HS-5 (cell line): ENCODE measurements at regions not wholly inside any gene's neighbourhood (a gene's known extent, or its start where the extent isn't known, plus 50 kb on each side); places are given as distances from the start of the nearest gene placed in this dataset.
A peak's percentile ranks its signal among the peaks of the same experiment; 100 is the strongest.
"Not testable (repeated sequence)": the region's sequence is repeated elsewhere in the genome, so short reads cannot be mapped to it uniquely, and the experiment has no call there.

Experiments used
- DNase-seq: peaks from one replicate; pipeline ENCODE4 v3.0.0-alpha.2; 2012; ENCODE audit warnings: low read depth

DNA sequence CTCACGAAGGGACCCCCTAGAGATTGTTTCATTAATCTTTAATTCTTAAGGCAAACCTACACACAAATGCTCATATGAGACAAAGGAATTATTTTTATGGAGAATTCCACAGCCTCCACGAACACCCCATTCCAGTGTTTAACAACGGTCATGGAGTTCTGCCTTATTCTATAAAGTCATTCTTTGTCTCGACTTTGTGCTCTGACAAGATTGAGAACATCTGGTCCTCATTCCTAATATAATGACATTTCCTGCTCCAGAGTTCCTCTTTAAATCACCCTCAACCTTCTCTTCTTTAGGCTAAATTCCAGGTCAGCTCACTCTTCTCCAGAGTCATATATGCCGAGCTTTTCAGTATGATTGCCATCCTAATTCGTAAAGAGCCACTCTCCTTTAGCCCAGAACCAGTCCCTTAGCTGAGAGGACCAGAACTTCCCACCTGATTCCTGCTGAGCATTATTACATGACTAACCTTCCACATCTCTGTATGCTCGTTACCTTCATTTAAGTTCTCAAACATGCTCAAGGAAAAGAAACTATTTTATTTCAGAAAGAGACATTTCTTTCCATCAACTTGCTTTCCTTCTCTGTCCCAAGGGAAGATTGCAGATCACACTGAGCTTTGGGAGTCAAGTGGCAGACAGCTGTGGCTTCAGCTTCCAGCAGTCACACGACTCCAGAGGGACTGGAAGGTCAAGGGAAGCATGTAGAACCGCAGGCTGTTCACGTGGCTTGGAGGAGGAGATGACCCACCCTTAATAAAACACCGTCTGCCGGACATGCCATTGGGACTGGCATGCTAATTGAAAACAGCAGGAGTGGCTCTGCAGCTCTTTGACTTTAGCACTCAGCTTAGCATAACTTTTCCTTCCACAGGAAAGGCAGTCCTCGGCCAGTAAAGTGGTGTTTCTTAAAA lies 467.1 kb upstream of the HSF2 start:
- peak; percentile 90 for DNase-seq

DNA sequence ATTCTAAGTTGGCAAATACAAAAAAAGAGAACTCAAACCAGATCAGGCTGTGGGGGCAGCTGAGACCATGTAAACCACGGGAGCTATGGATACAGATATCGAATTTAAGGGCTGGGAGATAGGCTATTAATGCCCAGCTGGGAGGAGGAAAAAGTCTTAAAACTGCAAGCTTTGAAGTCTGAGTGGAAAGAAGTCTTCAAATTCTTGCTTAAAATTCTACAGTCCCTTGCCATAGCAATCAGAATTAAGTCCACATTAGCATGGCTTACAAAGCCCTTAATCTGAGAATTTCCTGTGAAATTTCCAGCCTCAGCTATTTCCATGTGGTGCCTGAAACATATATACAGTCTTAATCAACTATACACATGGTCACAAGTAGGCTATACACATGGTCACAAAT lies 465.0 kb upstream of the HSF2 start:
- DNase-seq: no peak

DNA sequence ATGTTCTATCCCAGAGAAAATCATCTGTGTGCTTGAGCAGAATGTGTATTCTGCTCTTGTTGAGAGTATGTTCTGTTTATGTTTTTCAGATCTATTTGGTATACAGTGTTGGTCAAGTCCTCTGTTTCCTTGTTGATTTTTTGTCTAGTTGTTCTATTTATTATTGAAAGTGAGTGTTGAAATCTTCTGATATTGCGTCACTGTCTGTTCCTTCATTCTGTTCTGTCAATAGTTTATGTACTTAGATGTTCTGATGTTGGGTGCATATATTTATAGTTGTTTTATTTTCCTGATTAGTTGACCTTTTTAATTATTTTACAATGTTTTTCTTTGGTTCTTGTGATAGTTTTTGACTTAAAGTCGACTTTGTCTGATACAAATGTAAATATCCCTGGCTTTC lies 458.7 kb upstream of the HSF2 start:
- no peak for DNase-seq

DNA sequence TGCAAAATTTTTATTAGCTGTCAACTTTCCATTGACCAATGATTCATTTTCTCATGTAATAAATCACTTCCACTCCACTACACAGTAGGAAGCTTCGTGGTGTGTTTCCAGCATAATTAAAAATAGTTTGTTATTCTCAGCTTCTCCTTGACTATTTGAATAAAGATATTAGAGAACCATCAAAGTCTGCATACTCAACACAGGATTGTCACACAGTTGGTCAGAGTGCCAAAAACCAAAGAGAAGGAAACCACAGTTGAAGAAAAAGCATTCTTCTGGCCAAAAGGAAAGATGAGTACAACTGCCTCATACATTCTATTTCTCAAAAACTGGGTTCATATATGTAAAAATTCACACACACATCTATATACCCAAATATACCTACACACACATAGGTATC lies 455.1 kb upstream of the HSF2 start:
- DNase-seq: no peak

DNA sequence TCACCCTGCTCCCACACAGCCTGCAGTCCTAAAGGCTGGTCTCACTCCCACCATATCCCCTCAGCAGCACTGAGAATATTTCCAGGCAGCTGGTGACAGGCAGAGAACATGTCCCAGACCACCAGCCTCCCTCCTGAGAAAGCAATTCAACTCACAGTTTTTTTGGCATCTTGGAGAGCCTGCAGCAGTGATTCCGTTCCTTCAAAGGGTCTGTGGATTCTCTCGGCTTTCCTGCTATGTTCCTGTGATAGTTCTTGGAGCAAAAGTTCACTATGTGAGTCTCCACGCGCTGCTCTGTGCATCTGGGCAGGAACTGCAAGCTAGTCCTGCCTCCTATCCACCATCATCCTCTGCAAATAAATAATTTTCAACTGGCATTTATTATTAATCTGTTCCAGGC lies 448.3 kb upstream of the HSF2 start:
- DNase-seq: no peak

DNA sequence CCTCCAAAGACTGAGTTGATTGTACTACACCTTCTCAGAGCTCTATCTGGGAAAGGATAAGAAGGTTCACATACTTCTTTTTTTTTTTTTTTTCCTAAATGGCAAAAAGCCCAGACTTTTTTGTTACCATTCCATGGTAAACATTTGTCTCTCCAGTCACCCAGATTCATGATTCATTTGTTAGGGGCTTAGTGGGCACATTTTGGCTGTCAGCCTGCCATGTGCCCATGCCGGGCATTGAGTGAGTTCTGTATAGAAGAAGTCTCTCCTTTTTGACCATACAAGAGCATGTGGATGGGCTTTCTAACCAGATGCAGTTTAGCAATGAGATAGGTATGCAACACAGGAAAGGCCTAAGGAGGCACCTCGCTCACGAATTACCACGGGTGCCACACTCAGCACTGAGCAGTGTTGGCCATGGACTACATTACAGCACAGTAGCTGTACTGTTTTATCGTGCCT lies 447.5 kb upstream of the HSF2 start:
- DNase-seq: peak; percentile 67

DNA sequence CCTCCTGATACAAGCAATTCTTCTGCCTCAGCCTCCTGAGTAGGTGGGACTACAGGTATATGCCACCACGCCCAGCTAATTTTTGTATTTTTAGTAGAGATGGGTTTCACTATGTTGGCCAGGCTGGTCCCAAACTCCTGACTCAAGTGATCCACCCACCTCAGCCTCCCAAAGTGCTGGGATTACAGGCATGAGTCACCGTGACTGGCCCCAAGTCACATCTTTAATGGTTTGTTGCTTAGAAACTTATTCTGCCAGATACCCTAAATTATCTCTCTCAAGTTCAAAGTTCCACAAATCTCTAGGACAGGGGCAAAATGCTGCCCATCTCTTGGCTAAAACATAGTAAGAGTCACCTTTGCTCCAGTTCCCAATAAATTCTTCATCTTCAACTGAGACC lies 444.1 kb upstream of the HSF2 start:
- not testable (repeated sequence) for DNase-seq

DNA sequence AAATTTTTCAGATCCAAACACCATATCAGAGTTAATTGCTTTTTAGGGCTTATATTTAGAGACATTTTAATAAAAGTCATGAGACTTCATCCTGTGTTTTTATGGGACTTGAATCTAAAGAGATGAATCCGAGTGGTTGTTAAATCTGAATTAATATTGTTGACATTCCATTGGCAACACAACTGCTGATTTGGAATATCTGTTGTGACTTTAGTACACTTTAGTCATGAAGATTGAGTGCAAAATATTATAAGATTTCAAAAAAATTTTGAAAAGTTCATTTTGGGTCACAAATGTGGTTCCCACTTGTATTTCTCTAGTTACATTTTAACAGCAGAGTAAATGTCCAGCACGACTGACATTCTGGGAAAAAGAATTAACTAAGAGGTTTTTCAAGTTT lies 442.7 kb upstream of the HSF2 start:
- no peak for DNase-seq

DNA sequence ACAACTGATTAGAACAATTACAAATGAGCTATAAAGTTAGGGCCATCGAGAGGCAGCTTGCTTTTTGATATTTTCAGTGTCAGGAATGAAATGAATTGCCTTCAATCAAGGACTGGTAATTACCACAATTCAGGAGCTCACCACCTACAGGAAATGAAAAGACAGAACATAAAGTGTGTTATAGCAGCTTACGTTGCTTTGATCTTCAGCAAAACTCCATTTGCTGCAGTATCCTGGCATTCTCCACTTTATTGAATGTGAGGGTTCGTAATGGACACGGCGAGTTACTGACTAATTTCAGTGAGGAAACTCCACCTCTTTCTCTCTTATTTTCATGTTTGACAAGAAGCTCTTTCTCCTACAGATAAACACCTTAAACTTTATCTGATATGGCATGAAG lies 440.0 kb upstream of the HSF2 start:
- DNase-seq: no peak

DNA sequence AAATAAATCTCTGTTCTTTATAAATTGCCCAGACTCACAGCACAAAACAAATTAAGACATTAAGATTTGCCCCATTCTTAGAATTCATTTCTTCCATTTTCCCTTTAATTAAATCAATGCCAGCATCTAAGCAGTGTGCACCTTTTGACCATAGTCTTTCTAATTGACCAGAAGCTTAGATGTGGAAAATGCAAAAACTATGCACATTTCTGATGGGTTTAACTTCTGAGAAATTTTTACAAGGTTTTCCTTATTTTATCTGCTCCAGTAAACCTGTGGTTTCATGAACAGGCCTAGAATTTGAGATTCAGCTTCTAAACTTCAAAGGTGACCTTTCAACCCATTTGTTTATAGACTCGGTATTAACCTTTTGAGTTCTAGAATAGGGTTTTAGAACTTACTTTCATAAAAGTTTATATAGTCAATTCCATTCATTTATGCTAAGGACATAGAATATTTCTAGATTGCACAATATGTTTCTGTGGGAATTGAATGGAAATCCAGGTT lies 437.8 kb upstream of the HSF2 start:
- DNase-seq: no peak

DNA sequence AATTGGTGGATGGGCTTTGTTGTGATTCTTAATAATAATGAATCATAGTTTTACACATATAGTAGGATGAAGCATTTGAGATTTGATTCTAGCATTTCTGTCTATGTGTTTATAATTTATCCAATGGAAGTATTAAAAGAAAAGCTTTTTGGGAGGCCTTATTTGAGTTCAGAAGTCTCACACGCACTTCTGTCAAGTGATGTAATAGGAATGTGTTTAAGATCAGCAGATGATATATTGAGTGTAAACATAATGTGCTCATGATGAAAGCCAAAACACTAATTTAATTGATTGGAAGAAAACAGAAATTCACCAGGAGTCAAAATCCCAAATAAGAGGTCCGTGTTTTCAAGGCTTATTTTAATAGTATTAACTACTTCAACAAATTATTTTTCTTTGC lies 435.6 kb upstream of the HSF2 start:
- DNase-seq: no peak

DNA sequence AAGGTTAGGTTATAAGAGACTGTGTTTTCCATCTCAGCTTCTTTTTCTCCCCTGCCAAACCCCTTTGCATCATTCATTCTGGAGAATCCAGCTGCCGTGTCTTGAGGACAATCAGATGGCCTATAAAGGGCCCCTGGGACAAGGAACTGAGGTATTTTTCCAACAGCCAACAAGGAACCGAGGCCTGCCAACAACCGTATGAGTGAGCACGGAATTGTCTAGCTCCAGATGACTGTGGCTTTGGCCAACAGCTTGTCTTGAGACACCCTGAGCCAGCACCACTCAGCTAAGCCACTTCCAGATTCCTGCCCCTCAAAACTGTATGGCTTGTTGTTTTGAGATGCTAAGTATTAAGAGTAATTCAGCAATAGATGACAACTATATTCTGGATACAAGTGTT lies 433.7 kb upstream of the HSF2 start:
- DNase-seq: no peak

DNA sequence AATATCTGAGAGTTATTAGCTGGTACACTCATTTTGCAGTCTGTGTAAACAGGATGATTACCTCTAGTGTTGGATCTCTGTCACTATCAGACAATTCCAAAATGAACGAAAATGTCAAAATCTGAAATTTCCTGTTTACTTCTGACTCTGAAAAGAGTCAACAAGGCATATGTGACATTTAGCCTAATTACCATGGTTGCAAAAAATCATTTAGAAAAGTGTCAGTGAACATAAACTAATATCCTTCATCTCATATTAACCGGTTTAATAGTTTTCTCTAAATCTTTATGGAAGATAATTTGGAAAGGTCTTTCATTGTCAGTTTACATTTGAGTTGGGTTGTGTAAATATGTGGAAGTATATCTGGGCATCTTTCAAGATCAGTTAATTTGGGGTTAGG lies 431.8 kb upstream of the HSF2 start:
- no peak for DNase-seq

DNA sequence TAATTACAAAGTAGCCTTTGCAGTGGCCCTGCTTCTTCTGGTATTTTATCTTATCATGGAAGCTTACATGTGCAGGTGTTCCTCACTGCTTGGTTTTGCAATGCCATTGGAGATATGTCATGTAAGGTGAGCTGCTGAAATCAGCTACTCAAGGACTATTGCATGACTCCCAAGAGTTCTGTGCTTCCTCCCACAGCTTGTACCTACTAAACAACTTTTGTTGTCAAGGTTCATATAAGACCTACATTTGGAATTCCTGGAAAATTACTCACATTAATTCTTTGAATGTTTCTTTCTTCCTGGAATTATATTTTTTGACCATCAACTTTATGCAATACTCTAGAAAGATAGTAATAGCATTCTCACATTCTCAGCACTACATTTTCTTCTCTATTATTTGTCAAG lies 427.5 kb upstream of the HSF2 start:
- DNase-seq: peak; percentile 32

DNA sequence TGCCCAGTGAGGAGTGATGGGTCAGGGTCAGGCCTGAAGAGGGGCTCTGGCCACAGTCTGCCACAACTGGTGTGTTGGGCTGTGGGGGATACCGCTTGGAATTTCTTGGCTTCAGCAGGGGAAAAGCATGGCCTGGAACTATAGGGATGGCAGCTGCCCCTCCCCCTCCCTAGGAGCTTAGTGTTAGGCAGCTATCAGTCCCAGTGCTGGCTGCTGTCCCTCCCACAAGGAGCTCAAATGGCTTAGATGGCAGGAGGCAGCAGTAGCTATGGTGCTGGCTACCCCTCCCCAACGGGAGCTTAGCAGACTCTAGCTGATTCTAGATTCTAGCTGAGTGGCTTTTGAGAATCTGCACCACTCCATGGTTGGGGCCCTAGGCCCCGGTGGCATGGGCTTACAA lies 414.5 kb upstream of the HSF2 start:
- DNase-seq: no peak

DNA sequence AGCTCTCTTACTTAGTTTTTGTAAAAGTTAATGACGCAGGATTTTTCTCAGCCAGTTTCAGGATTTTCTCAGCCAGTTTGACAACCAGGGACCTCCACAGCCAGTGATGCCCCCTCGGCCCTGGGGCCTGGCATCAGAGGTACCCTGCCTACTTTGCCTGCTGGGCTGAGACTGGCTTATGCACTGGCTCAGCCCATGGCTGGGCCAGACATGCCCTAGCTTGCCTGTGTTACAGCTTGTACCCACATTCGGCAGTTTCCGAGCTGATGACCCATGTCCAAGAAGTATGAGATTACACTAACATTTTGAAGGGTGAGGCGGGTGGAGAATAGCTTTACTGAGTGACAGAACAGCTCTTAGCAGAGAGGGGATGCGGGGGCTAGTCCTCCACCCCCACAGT lies 406.1 kb upstream of the HSF2 start:
- no peak for DNase-seq

DNA sequence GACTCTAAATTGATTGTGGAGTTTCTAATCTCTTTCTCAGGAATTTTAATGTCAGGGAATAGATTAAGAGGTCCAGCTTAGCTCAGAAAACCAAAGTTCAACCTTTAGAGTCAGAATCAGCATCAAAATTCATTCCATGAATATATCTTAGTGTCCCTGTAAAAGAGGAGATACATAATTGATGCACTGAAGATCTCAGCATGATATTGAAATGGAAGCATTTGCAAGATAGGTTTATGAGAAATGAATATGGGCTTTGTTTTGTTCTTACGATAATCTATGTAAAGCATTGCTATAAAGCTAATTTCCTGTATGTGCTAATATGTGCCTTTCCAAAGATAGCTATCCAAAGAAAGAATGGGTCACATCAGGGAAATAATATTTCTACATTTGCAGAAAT lies 404.5 kb upstream of the HSF2 start:
- DNase-seq: no peak

DNA sequence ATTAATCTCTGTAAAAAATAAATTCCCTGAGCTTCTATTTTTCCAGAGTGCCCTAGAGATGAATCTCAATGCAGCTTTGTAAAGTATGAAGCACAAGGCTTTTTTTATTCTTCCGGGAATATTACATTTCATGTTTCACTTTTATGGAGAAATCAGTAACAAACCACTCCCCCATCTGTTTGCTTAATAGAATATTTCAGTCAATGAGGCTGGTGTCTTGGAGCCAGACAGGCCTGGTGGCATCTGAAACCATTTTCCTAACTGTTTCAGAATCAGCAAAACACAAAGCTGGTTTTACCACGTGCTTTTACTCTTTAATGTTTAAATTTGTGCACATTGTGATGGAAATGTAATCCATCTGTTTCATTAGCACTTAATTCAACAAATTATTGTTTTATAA lies 400.8 kb upstream of the HSF2 start:
- no peak for DNase-seq

DNA sequence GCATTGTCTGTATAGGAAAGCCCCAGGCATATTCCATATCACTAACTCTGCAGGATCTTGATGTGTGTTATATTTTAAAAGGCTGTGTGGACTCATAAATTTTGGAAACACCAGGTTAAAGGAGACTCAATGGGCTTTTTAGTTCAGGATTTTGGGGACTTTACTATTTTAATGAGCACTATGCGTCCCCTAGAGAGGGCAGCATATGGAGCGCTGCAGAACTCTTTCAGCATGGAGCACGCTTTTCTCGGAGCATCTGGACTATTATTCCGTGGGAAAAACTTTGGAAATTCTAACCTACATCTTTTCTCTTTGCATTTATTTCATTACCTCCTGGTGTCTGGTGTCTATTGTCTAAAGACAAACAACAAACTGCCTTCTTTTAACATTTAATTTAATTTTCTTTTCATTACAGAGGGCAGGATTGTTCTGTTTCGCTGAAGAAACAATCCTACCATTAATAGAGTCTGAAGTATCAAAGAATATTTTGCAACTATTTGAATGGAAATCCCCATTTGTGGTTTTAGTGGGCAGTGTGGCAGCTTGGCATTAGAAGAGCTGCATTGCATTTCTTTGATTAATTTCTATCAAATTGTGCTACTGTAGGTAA lies 399.9 kb upstream of the HSF2 start:
- no peak for DNase-seq

DNA sequence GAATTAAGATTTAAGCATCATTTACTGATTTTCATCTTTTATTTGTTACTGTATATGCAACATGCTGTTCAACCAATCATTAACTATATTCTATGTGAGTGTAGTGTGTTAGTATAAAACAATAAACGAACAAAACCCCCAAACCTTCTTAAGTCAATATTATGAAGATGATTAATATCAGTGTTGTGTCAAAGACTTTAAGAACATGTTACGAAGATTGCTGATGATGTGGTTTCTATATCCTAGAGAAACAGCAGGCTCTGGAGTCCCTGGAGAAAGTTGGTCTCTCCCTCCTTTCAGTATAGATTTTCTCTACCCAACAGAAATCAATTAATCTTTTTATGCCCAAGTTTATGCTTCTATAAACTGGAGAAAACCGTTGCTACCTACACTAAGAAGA lies 393.8 kb upstream of the HSF2 start:
- no peak for DNase-seq

DNA sequence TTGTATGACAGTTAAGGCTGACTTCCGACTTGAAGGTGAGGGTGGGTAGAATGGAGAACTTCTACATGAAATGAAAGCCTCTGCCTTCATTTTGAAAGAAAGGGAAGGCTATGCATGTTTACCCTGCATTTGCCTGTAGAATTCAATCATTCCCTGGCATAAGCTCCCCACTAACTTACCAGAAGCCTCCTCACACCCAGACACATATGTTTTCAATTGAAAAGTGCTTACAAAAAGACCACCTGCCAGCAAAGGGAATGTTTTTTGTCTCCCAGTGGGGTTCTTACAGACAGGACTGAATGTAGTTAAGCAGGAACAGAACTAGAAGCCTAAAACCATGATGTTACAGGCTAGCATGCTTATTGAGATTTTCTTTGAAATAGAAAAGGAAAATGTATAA lies 392.1 kb upstream of the HSF2 start:
- no peak for DNase-seq

DNA sequence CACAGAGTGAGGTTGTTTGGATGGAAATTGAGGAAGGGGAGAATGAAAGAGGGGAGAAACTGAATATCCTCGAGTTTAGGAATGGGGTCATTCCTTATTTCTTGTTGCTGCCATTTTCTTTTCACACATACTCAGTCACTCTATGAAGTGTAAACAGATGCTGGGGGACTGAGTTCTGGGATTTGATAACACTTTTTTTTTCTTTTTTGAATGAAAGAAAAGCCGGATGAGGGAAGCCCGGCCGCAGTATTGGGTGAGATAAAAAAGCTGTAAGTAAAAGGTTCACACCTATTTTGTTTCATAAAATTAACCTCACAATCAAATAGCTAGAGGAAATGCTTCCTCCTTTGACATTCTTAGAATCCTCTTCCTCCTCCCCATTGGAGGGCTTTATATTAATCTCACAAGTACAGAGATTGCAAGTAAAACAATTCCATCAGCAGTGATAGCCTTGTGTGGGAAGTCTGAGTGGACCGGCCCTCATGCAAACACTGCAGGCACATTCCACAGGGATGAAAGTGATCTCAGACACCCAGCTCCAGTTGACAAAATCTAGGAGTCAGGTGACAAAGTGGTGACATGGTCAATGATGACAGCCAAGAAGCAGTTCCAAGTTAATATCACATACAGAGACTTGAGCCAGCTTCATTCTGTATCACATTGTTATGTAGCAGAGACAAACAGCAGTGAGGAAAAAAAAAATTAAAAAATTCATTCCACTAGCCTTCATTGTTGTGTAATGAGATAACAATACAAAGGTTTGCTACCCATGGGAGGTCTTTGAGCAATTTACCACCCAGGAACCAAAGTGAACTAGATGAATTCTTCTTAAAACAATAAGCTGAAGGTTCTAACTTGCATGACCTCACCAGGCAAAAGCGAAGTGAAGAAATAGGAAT lies 391.1 kb upstream of the HSF2 start:
- DNase-seq: no peak

DNA sequence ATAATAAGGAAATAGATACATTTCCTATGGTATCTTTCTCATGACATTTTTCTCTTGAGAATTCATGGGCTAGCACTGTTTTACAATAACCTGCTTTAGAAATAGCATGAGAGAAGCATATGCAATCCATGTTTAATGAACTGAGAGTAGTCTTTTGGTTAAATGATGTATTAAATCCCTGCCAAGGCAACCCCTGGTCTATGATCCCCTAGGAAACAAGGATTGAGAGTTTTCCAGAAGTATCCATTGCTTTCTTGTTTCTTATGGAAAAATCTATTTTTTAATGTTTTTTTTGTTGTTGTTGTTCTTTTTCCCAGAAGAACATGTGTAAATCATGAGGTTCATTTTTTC lies 390.5 kb upstream of the HSF2 start:
- DNase-seq: no peak
